RKO (cell line): ENCODE measurements at regions not wholly inside any gene's neighbourhood (a gene's known extent, or its start where the extent isn't known, plus 50 kb on each side); places are given as distances from the start of the nearest gene placed in this dataset.

Experiments used
- DNase-seq: peaks from one replicate; pipeline ENCODE4 v3.0.0-alpha.2; 2016; ENCODE audit warnings: low spot score

- no peak for DNase-seq
Measured at GRCh38 chr12:93244514-93245077, 133.1 kb upstream of the NUDT4 start.

GRCh38 chr12:93245543-93245942 lies 132.2 kb upstream of the NUDT4 start:
- no peak for DNase-seq

GRCh38 chr12:93247313-93247991 lies 130.3 kb upstream of the NUDT4 start:
- DNase-seq: no peak

GRCh38 chr12:93252221-93252620 lies 125.5 kb upstream of the NUDT4 start:
- no peak for DNase-seq

GRCh38 chr12:93254911-93255310 lies 122.8 kb upstream of the NUDT4 start:
- DNase-seq: no peak

- DNase-seq: no peak
Measured at GRCh38 chr12:93256256-93256969, 121.3 kb upstream of the NUDT4 start.

GRCh38 chr12:93261505-93262094 lies 116.1 kb upstream of the NUDT4 start:
- no peak for DNase-seq

GRCh38 chr12:93272997-93273396 lies 104.7 kb upstream of the NUDT4 start:
- no peak for DNase-seq

GRCh38 chr12:93273834-93274564 lies 103.7 kb upstream of the NUDT4 start:
- no peak for DNase-seq

GRCh38 chr12:93274937-93275336 lies 102.8 kb upstream of the NUDT4 start:
- no peak for DNase-seq

GRCh38 chr12:93275589-93275988 lies 102.1 kb upstream of the NUDT4 start:
- DNase-seq: no peak

GRCh38 chr12:93279565-93280412 lies 97.9 kb upstream of the NUDT4 start:
- DNase-seq: no peak

- DNase-seq: no peak
Measured at GRCh38 chr12:93287149-93287548, 90.6 kb upstream of the NUDT4 start.

GRCh38 chr12:93288626-93289025 lies 89.1 kb upstream of the NUDT4 start:
- DNase-seq: no peak

GRCh38 chr12:93290391-93290790 lies 87.3 kb upstream of the NUDT4 start:
- no peak for DNase-seq

- no peak for DNase-seq
Measured at GRCh38 chr12:93292213-93292612, 85.5 kb upstream of the NUDT4 start.

- DNase-seq: no peak
Measured at GRCh38 chr12:93292731-93293566, 84.8 kb upstream of the NUDT4 start.

- DNase-seq: no peak
Measured at GRCh38 chr12:93297032-93297431, 80.7 kb upstream of the NUDT4 start.

- DNase-seq: no peak
Measured at GRCh38 chr12:93297536-93297935, 80.2 kb upstream of the NUDT4 start.

GRCh38 chr12:93299262-93299846 lies 78.4 kb upstream of the NUDT4 start:
- no peak for DNase-seq
